GM19372 (cell line): ENCODE measurements at regions not wholly inside any gene's neighbourhood (a gene's known extent, or its start where the extent isn't known, plus 50 kb on each side); places are given as distances from the start of the nearest gene placed in this dataset.

Experiments used
- ATAC-seq: cut with Tn5 transposase; IDR thresholded peaks from one replicate; pipeline ENCODE4 v1.9.1; 2021; ENCODE audit warnings: mild to moderate bottlenecking, low read depth, moderate library complexity; ENCODE audit not compliant: unreplicated experiment

DNA sequence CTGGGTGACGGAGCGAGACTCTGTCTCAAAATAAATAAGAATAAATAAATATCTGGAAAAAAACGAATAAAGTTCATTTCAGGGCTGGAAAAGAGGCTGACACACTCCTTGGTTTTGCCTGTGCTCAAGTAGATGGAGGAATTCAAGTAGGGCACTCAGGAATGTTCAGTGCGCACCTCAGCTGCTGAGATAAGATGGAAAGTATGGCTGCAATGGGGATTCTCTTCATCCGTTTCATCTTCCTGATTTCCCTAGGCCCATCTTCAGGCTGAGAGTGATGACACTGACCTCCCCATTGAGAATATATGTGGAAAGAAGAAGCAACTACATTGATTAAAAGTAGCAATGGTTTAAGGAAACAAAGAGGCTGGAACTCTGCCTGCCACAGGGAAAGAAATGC is 130.5 kb upstream of the ZNF644 start:
- no peak for ATAC-seq

DNA sequence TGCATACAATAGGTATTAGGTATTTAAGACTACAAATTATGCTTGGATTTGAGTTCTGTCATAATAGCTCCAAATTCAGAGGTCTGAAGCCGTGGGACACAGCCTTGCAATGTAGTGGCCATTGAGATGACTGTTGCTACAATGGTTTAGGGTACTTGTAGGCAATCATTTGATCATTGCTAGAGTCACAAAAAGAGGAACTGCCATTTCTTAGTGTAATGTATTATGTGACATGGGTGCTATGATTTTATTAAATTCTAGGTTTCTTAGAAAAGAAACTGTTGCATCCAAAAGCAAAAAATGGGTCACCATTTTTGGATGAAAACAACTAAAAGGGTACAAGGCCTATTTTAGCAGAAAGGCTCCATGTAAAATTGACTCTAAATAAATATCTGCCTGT is 129.9 kb upstream of the ZNF644 start:
- no peak for ATAC-seq

DNA sequence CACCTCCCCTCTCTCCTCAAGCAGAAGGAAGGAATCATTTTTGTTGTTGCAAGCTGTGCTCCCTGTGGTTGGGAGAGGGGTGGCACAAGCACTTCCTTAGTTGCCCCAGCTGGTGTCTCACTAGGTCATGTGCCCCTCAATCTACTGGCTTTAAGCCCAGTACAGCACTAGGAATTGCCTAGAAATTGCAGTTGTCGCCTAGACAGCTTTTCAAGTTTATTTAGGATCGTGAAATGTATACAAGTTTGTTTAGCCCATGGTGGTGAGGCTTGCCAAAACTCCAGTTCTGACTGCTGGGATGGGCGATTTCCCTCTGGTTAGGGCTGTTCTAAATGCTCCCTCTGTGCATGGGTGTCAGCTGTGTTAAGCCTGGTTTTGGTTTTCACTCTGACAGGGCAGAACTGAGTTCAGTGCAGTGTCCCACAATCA is 126.8 kb upstream of the ZNF644 start:
- no peak for ATAC-seq

DNA sequence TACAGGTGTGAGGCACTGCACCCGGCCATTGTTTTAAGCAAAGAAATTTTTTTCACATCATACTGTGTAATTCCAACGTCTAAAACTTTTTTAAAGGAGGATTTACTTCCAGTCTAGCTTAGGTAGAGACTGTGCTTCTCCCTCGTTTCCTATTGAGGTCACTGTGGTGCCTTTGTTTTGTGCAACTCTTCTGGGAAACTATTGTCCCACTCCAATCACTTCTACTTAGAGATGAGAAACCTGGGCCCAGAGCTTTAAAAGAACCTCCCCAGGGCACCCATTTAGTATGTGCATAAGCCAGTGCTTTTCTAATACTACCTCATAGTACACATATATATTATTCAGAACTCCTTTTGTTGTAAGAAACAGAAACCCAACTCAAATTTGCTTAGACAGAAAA is 120.0 kb upstream of the ZNF644 start:
- no peak for ATAC-seq

DNA sequence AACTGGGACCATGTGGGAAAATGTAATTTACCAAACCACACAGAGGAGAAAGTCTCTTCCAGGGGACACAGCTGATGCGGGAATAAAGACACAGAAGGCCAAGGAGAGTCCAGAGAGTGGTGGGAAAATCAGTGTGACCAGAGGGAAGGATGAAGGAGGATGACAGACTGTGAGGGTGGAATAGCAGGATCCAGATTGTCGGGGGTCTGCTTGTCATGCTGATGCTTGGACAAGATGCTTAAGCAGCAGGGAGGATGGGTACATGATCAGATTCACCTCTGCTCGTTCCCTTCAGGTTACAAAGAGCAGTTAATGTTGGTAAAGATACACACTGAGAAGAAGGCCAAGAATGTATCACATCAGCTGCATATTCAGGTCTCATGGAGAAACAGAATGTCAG is 117.1 kb upstream of the ZNF644 start:
- ATAC-seq: no peak

DNA sequence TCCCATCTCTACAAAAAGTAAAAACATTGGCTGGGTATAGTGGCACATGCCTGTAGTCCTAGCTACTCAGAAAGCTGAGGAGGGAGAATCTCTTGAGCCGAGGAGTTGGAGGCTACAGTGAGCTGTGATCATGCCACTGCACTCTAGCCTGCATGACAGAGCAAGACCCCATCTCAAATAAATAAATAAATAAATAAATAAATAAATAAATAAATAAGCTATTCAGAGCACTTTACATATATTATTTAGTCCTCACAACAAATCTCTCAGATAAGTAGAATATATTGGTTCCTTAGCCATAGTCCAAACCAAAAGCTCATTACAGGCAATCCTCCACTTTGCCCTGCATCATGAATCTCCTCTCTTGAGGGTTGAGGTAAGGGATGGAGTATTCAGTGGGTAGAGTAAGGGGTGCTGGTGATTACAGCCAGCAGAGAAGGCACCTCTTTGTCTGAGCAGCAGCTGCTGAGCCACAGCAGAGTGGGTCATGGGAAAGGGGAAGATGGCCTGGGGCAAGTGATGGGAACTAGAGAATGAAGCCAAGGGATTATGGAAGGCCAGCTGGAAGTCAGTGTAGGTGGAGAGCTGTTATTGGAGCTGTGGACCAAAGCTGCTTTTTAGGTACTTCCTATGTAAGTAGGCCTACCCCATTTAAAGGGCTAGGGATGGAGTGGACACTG is 115.5 kb upstream of the ZNF644 start:
- no peak for ATAC-seq

DNA sequence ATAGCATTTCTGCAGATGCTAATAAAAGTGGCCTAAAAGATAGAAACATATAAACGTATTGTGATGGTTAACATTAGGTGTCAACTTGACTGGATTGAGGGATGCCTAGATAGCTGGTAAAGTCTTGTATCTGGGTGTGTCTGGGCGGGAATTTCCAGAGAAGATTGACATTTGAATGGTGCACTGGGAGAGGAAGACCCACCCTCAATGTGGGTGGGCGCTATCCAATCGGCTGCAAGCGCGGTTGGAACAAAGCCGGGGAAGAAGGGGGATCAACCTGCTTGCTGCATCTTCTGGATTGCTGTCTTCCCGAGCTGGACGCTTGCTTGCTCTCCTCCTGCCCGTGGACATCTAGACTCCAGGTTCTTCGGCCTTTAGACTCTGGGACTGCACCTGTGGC is 114.0 kb upstream of the ZNF644 start:
- ATAC-seq: no peak

DNA sequence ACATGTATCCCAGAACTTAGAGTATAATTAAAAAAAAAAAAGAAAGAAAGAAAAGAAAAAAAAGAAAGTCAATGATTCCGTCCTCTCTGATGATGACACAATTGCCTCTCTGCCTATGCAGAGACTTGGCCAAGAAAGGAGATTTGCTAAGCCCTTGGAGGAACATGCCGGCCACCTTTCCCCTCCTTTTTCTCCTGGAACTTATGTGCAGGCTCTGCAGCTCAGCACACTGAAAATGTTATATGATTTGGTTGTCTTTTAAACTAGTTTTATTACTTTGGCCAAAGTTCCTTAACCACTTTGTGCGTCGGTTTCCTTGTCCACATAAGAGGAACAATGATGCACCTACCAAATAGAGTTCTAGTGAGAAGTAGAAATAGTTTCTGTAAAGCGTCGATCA is 111.4 kb upstream of the ZNF644 start:
- ATAC-seq: no peak

DNA sequence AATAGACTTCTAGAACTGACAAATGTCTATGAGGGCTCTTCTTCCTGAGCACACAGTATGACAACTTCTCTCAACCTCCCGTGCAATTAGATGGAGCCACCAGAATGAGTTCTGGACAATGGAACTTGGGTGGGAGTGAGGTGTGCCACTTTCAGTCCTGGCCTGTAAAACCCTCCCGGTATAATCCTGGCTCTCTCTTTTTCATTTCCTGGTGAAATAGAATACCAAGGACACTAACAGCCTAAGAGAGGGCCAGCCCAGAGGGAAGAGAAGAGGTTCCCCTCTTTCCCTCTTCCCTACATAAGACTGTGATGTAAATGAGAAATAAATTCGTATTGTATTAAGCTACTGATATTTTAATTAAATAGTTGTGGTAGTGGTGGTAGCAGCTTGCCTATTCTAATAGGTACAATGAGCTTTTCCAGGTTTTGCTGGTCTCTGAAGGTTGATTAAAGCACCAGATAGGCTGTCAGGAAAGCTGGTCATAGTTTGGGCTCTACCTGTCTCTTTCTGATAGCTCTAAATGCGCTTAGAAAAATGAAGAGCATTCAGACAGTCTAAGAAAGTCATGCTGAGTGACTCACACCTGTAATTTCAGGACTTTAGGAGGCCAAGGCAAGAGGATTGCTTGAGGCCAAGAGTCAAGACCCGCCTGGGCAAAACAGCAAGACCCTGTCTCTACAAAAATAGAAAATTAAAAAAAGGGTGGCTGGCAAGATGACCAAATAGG is 108.6 kb upstream of the ZNF644 start:
- no peak for ATAC-seq

DNA sequence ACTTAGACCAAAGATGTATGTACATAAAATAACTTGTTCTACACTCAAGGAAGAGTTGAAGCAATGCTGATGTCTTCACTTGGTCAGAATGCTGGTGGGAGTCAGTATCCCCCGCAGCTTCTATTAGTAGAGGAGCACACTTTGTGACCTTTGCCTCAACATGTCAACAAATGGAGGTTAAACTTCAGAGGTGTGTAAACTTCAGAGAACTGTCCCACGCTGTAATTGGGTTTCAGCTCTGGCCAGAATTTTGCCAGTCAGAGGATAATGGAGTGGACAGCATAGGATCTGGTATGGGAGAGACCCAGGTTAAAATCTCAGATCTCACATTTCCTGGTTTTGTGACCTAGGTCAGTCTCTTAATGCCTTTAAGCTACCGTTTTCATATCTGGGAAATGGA is 107.6 kb upstream of the ZNF644 start:
- ATAC-seq: no peak

DNA sequence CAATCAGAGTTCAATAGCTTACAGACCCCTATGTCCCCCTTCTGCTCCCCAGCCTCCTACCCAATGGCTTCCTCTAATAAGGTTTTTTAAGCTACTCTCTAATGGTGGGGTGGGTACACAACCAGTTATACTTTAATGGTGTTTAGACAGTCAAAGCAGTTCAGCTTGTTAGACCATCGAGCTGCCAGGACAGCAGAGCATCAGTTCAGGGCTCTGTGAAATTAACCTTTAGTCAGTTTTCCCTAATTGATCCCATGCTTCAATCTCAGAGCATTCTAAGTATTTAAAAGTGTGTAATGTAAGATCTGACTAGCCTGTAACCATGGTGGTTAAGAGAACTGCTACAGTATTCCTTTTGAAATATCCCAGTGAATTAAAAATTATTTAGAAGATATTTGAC is 107.2 kb upstream of the ZNF644 start:
- ATAC-seq: no peak

DNA sequence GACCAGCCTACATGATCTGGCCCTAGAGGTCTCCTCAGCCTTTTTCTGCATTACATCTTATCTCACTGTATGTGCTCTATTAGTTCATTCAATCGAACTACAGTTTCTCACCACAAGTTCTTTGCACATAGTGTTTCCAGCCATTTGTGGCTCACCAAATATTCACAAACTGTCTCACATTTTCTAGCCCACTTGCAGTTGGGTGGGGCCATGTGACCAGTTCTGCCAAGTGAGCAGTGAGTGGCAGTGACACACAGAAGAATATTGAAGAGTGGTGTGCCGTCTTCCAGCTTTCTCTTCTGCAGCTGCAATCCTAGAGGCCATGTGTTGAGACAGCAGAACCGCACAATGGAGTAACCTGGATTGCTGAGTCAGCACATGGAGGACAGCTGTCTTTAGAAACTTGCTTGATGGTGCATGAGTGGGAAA is 103.2 kb upstream of the ZNF644 start:
- ATAC-seq: peak; percentile 48

DNA sequence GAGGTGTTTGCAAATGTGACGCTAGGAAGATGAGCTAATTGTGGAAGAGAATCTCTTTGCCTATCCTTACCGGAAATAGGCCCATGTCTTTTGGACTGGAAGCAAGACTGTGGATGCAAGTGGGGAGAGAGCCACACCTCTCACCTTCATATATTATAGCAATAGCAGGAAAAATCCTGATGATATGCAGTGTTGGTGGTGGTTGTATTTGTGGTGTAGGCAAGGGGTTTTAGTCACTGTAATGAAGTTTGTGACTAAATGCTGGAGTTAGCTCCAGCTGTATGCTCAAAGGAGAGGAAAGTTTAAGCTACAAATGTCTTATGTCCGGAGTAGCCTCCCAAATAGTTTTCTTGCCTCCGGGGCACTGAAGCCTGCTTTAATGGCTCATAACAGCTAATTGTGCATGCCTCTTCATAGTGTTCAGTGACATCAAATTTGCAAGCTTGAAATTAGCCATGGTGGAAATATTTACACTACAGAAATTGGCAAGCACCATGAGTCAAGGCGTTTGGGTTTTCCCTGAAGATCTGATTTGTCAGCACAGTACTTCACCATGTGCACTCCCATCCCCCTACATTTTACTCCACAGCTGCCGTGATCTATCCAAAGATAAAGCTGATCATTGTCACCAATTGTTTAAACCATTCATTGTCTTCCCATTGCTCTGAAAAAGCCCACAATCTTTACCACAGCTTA is 102.6 kb upstream of the ZNF644 start:
- ATAC-seq: peak; percentile 22

DNA sequence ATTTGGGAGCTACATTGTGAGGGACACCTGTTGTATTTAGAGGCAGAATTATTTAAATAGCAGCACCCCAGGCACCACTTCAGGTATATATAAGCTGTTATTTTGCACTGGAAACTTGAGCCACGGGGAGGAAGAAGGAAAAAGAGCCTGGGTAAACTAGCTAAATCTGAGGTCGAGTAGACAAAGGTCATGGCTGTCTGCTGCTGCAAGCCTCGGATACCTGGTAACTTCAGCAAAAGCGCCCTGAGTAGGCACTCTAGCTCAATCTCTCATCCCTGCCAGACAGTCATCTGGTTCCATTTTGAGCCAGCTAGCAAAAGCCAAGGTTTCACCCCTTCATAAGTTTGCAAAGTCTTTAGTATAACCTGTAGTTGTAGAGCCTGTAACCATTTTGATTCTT is 101.9 kb upstream of the ZNF644 start:
- no peak for ATAC-seq

DNA sequence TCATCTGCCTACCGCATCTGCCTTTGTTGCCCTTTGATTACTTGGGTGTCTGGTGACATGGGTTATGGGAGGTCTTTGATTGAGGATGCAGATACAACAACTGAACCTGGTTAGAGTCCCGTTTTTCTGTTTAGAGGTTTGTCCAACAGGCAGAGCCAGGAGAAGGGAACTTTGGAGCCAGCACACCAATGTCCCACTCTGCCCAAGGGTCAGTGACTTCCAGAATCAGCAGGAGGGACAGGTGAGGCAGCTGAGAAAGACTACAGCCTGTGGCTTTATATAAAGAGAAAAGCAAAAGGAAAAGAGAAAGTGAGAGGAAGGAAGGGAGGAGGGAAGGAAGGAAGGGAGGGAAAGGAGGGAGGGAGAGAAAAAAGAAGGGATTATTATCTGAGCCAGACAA is 101.5 kb upstream of the ZNF644 start:
- no peak for ATAC-seq

DNA sequence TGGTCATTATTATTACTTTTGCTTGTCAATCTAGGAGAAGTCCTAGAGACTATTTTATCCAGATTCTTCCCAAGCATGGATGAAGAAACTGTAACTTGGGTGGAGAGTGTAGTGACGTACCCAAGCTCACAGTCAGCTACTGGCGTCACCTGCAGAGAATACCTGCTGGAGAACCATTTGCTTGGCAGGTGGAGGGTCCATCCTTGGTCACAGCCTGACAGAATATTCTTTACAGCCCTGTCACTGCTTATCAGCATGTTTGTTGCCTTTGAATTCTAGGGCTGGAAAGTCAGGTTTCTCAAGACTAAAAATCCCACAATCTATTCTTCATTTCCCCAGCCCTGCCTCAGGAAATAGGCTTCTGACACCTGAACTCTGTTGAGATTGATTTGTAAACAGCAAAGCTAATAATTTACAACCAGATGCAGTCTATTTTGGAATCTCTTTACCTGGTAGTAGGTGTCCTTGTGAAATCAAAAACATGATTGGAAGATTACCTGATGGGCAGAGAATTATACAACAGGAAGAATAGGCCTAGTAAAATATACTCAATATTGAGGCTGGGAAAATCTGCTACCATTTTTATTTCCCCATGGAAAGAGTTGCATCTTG is 100.4 kb upstream of the ZNF644 start:
- ATAC-seq: no peak

DNA sequence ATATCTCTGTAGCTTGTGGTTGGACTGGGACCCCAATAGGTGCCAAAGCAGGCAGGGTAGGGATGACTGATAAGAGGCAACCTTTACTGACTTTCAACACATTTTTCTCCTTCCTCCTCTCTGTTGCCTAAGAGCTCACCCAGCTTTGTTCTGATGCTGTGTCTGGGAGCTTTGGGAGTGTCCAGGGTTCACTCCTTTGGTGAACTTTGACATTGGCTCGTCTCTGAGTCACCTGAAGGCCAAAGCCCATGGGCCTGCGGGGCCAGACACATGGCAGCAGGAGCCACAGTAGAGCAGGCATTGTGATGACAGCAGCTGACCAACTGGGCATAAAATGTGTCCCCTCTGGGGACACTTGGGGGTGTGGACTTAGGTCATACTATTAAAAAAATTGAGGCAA is 99.5 kb upstream of the ZNF644 start:
- ATAC-seq: no peak

DNA sequence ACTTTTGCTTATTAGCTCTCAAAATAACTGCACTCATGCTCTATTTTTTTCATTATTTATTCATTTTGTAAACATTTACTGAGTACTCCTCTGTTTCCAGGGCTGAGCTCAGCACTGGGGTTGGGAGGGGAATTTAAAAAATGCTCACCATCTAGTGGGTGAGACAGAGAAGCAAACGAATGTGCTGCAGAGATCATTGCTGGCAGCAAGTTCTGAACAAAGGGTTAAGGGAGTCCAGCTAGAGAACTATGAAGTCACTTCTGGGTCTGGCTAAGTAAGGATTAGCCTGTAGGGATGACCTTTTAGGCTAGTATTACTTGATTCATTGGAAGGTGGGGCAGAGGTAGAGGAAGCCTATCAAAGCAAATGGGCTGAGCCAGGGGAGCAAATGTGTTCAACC is 99.1 kb upstream of the ZNF644 start:
- no peak for ATAC-seq

DNA sequence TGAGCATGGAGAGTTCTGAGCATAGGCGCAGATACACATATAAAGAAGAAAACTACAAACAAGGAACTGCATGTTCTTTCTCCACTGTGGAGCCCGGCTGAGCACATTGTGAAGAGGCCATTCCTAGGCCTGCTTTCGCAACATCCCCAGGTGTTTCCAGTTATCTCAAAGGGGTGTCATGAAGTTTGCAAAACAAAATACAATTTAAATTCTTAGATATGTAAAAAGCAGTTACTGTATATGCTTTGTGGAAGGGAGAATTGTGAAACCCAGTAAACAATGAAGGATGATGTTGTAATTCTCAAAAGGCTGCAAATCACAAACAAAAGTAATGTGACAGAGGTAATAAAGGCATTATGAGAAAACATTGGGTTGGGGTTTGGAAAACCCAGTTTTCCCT is 98.6 kb upstream of the ZNF644 start:
- ATAC-seq: no peak

DNA sequence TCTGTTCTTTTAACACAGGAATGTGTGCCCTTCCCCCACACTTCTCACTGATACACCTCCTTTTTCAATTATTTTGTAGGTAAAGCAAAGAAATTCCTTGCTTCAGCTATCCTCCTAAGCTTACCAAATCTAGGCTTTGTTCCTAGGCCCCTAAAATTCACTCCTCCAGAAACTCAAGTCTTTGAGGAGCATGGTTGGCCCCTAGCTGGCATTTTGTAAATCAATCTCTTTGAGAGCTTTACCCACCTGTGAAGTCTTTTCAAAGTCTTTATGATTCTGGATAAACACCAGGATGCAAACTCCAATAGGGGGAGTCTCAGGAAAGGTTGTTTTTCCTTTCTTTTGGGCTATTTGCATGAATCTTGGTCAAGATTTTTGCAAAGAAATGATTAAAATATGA is 82.9 kb upstream of the ZNF644 start:
- ATAC-seq: no peak

DNA sequence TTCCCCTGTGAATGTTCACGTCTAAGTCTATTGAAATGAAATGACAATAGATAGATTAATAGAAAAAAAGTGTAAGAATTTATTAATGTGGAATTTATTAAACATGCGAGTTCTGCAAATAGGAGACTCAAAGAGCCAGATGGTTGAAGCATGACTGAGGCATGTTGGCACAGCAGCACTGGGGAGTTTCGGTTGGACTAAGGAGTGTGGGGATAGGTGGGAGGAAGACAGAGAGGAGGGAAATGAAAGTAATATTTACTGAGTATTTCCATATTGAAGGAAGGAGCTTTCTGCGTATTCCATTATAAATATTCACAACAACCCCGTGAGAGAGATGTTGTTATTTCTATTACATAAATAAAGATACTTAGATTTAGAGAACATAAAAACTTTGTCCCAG is 79.5 kb upstream of the ZNF644 start:
- ATAC-seq: no peak
